H9 (cell line): ENCODE measurements at regions not wholly inside any gene's neighbourhood (a gene's known extent, or its start where the extent isn't known, plus 50 kb on each side); places are given as distances from the start of the nearest gene placed in this dataset.

Source experiments
- DNase-seq: peaks from one replicate; pipeline ENCODE4 v3.0.0-alpha.2; 2017
- H2AFZ ChIP-seq: one replicate; pipeline ENCODE4 v1.6.1; 2013; ENCODE audit warnings: mild to moderate bottlenecking, low read length, control low read depth, moderate library complexity
- H2AK5ac ChIP-seq: 2 replicates; pipeline ENCODE4 v1.6.1; 2013; ENCODE audit warnings: low read length, control low read depth, mixed read lengths; ENCODE audit not compliant: insufficient read length
- H2BK120ac ChIP-seq: one replicate; pipeline ENCODE4 v1.6.1; 2013; ENCODE audit warnings: low read depth, mild to moderate bottlenecking, low read length, control low read depth, inconsistent platforms; ENCODE audit not compliant: poor library complexity, severe bottlenecking
- H2BK12ac ChIP-seq: 2 replicates; pipeline ENCODE4 v1.6.1; 2013; ENCODE audit warnings: low read length, control low read depth, mixed read lengths, low read depth; ENCODE audit not compliant: insufficient read length
- H2BK15ac ChIP-seq: 2 replicates; pipeline ENCODE4 v1.6.1; 2013; ENCODE audit warnings: low read depth, low read length, control low read depth
- H2BK20ac ChIP-seq: one replicate; pipeline ENCODE4 v1.6.1; 2013; ENCODE audit warnings: low read depth, mild to moderate bottlenecking, low read length, control low read depth, inconsistent platforms; ENCODE audit not compliant: poor library complexity, severe bottlenecking
- H2BK5ac ChIP-seq: 2 replicates; pipeline ENCODE4 v1.6.1; 2013; ENCODE audit warnings: low read length, control low read depth, mixed read lengths; ENCODE audit not compliant: insufficient read length
- H3K14ac ChIP-seq: 2 replicates; pipeline ENCODE4 v1.6.1; 2013; ENCODE audit warnings: low read length, control low read depth; ENCODE audit not compliant: insufficient read depth
- H3K18ac ChIP-seq: 2 replicates; pipeline ENCODE4 v1.6.1; 2013; ENCODE audit warnings: low read depth, mild to moderate bottlenecking, mixed read lengths, low read length, control low read depth; ENCODE audit not compliant: insufficient read length
- H3K23ac ChIP-seq: 2 replicates; pipeline ENCODE4 v1.6.1; 2013; ENCODE audit warnings: low read length, control low read depth, mixed read lengths, low read depth; ENCODE audit not compliant: insufficient read length
- H3K23me2 ChIP-seq: 2 replicates; pipeline ENCODE4 v1.6.1; 2013; ENCODE audit warnings: low read depth, mild to moderate bottlenecking, mixed read lengths, low read length, control low read depth; ENCODE audit not compliant: insufficient read length, poor library complexity, severe bottlenecking
- H3K27ac ChIP-seq: 2 replicates; pipeline ENCODE4 v1.5.1; 2013; ENCODE audit warnings: low read length, control low read depth, mixed read lengths, low read depth; ENCODE audit not compliant: insufficient read length
- H3K27me3 ChIP-seq: 2 replicates; pipeline ENCODE4 v1.6.1; 2013; ENCODE audit warnings: low read length, control low read depth, inconsistent platforms; ENCODE audit not compliant: insufficient read depth
- H3K4ac ChIP-seq: 2 replicates; pipeline ENCODE4 v1.6.1; 2013; ENCODE audit warnings: low read depth, mild to moderate bottlenecking, control low read depth, inconsistent platforms, low read length, moderate library complexity
- H3K4me1 ChIP-seq: 2 replicates; pipeline ENCODE4 v1.6.1; 2013; ENCODE audit warnings: low read length, control low read depth, inconsistent platforms; ENCODE audit not compliant: insufficient read depth
- H3K4me2 ChIP-seq: 2 replicates; pipeline ENCODE4 v1.6.1; 2013; ENCODE audit warnings: low read length, control low read depth, mixed read lengths; ENCODE audit not compliant: insufficient read length, insufficient read depth
- H3K56ac ChIP-seq: 2 replicates; pipeline ENCODE4 v1.6.1; 2013; ENCODE audit warnings: low read depth, mild to moderate bottlenecking, mixed read lengths, low read length, control low read depth; ENCODE audit not compliant: insufficient read length
- H3K79me1 ChIP-seq: 2 replicates; pipeline ENCODE4 v1.6.1; 2013; ENCODE audit warnings: low read depth, mild to moderate bottlenecking, moderate library complexity, low read length, control low read depth, inconsistent platforms; ENCODE audit not compliant: insufficient read depth, poor library complexity, severe bottlenecking
- H3K79me2 ChIP-seq: 2 replicates; pipeline ENCODE4 v1.6.1; 2013; ENCODE audit warnings: low read length, control low read depth, inconsistent platforms; ENCODE audit not compliant: insufficient read depth
- H3K9ac ChIP-seq: 2 replicates; pipeline ENCODE4 v1.6.1; 2013; ENCODE audit warnings: low read length, control low read depth, mixed read lengths; ENCODE audit not compliant: insufficient read length; ENCODE audit errors: extremely low read depth
- H3K9me3 ChIP-seq: one replicate; pipeline ENCODE4 v1.6.1; 2013; ENCODE audit warnings: low read depth, low read length, inconsistent platforms; ENCODE audit not compliant: control insufficient read depth
- H3T11ph ChIP-seq: one replicate; pipeline ENCODE4 v1.6.1; 2013; ENCODE audit warnings: mild to moderate bottlenecking, low read length, control low read depth, inconsistent platforms
- H4K20me1 ChIP-seq: one replicate; pipeline ENCODE4 v1.6.1; 2013; ENCODE audit not compliant: control insufficient read depth, insufficient read length, insufficient read depth
- H4K5ac ChIP-seq: 2 replicates; pipeline ENCODE4 v1.6.1; 2013; ENCODE audit warnings: low read depth, mild to moderate bottlenecking, mixed read lengths, low read length, control low read depth; ENCODE audit not compliant: insufficient read length
- H4K8ac ChIP-seq: replicated peaks from 2 replicates; pipeline ENCODE4 v1.6.1; 2013; ENCODE audit warnings: low read length, control low read depth, mixed read lengths, low read depth; ENCODE audit not compliant: insufficient read length
- H4K91ac ChIP-seq: 2 replicates; pipeline ENCODE4 v1.6.1; 2013; ENCODE audit warnings: low read depth, mild to moderate bottlenecking, moderate library complexity, mixed read lengths, low read length, control low read depth; ENCODE audit not compliant: insufficient read length
- H3K27ac Mint-ChIP-seq, 3 experiments: 2 replicates in 2 of 3; 3 replicates in 1 of 3; pipeline ENCODE4 v1.8.0; 2020 to 2021; ENCODE audit warnings: mixed read lengths in 3 of 3, mild to moderate bottlenecking in 1 of 3, moderate library complexity in 1 of 3
- H3K27me3 Mint-ChIP-seq: 2 replicates; pipeline ENCODE4 v1.8.0; 2021; ENCODE audit warnings: low read depth, mild to moderate bottlenecking, moderate library complexity, mixed read lengths
- H3K36me3 Mint-ChIP-seq, 3 experiments: 2 replicates in 2 of 3; 3 replicates in 1 of 3; pipeline ENCODE4 v1.8.0; 2020 to 2021; ENCODE audit warnings: low read depth in 3 of 3, mixed read lengths in 3 of 3; ENCODE audit not compliant: insufficient read depth in 1 of 3
- H3K4me1 Mint-ChIP-seq, 2 experiments: 2 replicates each; pipeline ENCODE4 v1.8.0; 2020; ENCODE audit warnings: mixed read lengths in 2 of 2
- H3K4me3 Mint-ChIP-seq, 2 experiments: 2 replicates in 1 of 2; 3 replicates in 1 of 2; pipeline ENCODE4 v1.8.0; 2020 to 2021; ENCODE audit warnings: mild to moderate bottlenecking in 2 of 2, mixed read lengths in 2 of 2, moderate library complexity in 1 of 2
- H3K9me3 Mint-ChIP-seq, 2 experiments: 2 replicates in 1 of 2; 3 replicates in 1 of 2; pipeline ENCODE4 v1.8.0; 2020; ENCODE audit warnings: mild to moderate bottlenecking in 2 of 2, mixed read lengths in 2 of 2, moderate library complexity in 1 of 2
- CTCF ChIP-seq: fragments of 200-600 bp; sonication (generic); conservative IDR thresholded peaks from 3 replicates; pipeline ENCODE4 v1.8.0; 2021; ENCODE audit warnings: antibody characterized with exemption, mild to moderate bottlenecking
- WGBS: extraction: QIAGEN DNeasy Blood & Tissue Kit; methylation state at CpG from one replicate; pipeline ENCODE4 v1.1.7; 2013; ENCODE audit warnings: missing lambda C conversion rate, low lambda C conversion rate, mixed read lengths; ENCODE audit not compliant: insufficient read length; ENCODE audit errors: extremely low coverage; 5-methylcytosine and 5-hydroxymethylcytosine counted together

- no peak overlapping the region for H2BK5ac ChIP-seq
- H3K14ac ChIP-seq: no peak overlapping the region
- no peaks in the 10 kb centered on the region for H3K79me1 ChIP-seq
- H2BK12ac ChIP-seq: no peak overlapping the region
- H3K36me3 Mint-ChIP-seq: peaks cover 0 to 4% (median 4%) of the 10 kb centered on the region in 3 experiments; a peak in 4 of 7 replicates
- DNase-seq: no peak
- H3K27ac ChIP-seq: no peak overlapping the region
- no peak overlapping the region for H2AK5ac ChIP-seq
- no peak overlapping the region for H2BK120ac ChIP-seq
- H3K56ac ChIP-seq: no peak overlapping the region
- H3K4me1 Mint-ChIP-seq: peaks cover 16 to 30% of the 10 kb centered on the region in 2 experiments
- no peak overlapping the region for H4K91ac ChIP-seq
- H2BK15ac ChIP-seq: no peak overlapping the region
- H3K4me2 ChIP-seq: no peak overlapping the region
- no peak overlapping the region for H2AFZ ChIP-seq
- no peak overlapping the region for H3K4me3 Mint-ChIP-seq
- H3K9me3 ChIP-seq: no peaks in the 10 kb centered on the region
- H2BK20ac ChIP-seq: no peak overlapping the region
- WGBS: no CpG with 5 or more reads among the region's 1 CpG
- H4K8ac ChIP-seq: no peak overlapping the region
- no peaks in the 10 kb centered on the region for H3K23me2 ChIP-seq
- H3K4ac ChIP-seq: no peak overlapping the region
- no peak for TF ChIP-seq CTCF
- H3K27me3 Mint-ChIP-seq: peaks cover 2% of the 10 kb centered on the region
- no peak overlapping the region for H4K5ac ChIP-seq
- H3K23ac ChIP-seq: no peak overlapping the region
- H3K4me1 ChIP-seq: peaks cover 2% of the 10 kb centered on the region; the same call in 1 of the 2 replicates
- no peak overlapping the region for H3K9ac ChIP-seq
- H3T11ph ChIP-seq: no peak overlapping the region
- H4K20me1 ChIP-seq: no peaks in the 10 kb centered on the region
- H3K18ac ChIP-seq: no peak overlapping the region
- H3K79me2 ChIP-seq: no peaks in the 10 kb centered on the region
- H3K27me3 ChIP-seq: no peaks in the 10 kb centered on the region
- H3K27ac Mint-ChIP-seq: no peak overlapping the region
- H3K9me3 Mint-ChIP-seq: peaks cover 14 to 17% of the 10 kb centered on the region in 2 experiments; a peak in 4 of 5 replicates
These were observed 539.3 kb downstream of the NR2F2 start for GRCh38 chr15:96869790-96870189.
